GM18508 (cell line): ENCODE measurements at regions not wholly inside any gene's neighbourhood (a gene's known extent, or its start where the extent isn't known, plus 50 kb on each side); places are given as distances from the start of the nearest gene placed in this dataset.
"Not testable (repeated sequence)": the region's sequence is repeated elsewhere in the genome, so short reads cannot be mapped to it uniquely, and the experiment has no call there.

Source experiments
- ATAC-seq: cut with Tn5 transposase; IDR thresholded peaks from one replicate; pipeline ENCODE4 v1.9.1; 2021; ENCODE audit warnings: moderate number of reproducible peaks; ENCODE audit not compliant: insufficient read depth, unreplicated experiment

GRCh38 chr1:58089898-58090534, 456.5 kb downstream of the OMA1 start:
- no peak for ATAC-seq

- ATAC-seq, result no peak
Observed at GRCh38 chr1:58084266-58084665, 462.3 kb downstream of the OMA1 start.

- no peak for ATAC-seq
Observed at GRCh38 chr1:58082596-58082995, 463.9 kb downstream of the OMA1 start.

GRCh38 chr1:58076258-58076657, 470.3 kb downstream of the OMA1 start:
- no peak for ATAC-seq

GRCh38 chr1:58075188-58075578, 471.3 kb downstream of the OMA1 start:
- ATAC-seq, result no peak

GRCh38 chr1:58072450-58072849, 474.1 kb downstream of the OMA1 start:
- ATAC-seq, result no peak

GRCh38 chr1:58067082-58067481, 479.4 kb downstream of the OMA1 start:
- no peak for ATAC-seq

GRCh38 chr1:58065520-58065919, 481.0 kb downstream of the OMA1 start:
- ATAC-seq, result no peak

GRCh38 chr1:58064166-58064565, 482.4 kb downstream of the OMA1 start:
- ATAC-seq, result no peak

- ATAC-seq, result no peak
Observed at GRCh38 chr1:58063095-58063494, 483.4 kb downstream of the OMA1 start.

- no peak for ATAC-seq
Observed at GRCh38 chr1:58062635-58063034, 483.9 kb downstream of the OMA1 start.

GRCh38 chr1:58060559-58061170, 485.9 kb downstream of the OMA1 start:
- ATAC-seq, result no peak

GRCh38 chr1:58059789-58060188, 486.7 kb downstream of the OMA1 start:
- ATAC-seq, result no peak

- no peak for ATAC-seq
Observed at GRCh38 chr1:58058323-58058722, 488.2 kb downstream of the OMA1 start.

GRCh38 chr1:58057826-58058225, 488.7 kb downstream of the OMA1 start:
- ATAC-seq, result no peak

GRCh38 chr1:58051187-58051586, 495.3 kb downstream of the OMA1 start:
- not testable (repeated sequence) for ATAC-seq

- ATAC-seq, result no peak
Observed at GRCh38 chr1:58047265-58047858, 499.2 kb downstream of the OMA1 start.

- ATAC-seq, result no peak
Observed at GRCh38 chr1:58045094-58045705, 501.3 kb downstream of the OMA1 start.

GRCh38 chr1:58041621-58042020, 504.9 kb downstream of the OMA1 start:
- ATAC-seq, result no peak

GRCh38 chr1:58038574-58038973, 508.0 kb downstream of the OMA1 start:
- no peak for ATAC-seq

- ATAC-seq, result no peak
Observed at GRCh38 chr1:58035523-58035922, 511.0 kb downstream of the OMA1 start.
